ENCODE measurements at regions not wholly inside any gene's neighbourhood (a gene's known extent, or its start where the extent isn't known, plus 50 kb on each side); places are given as distances from the start of the nearest gene placed in this dataset.

- no peak overlapping the region for H3K4me3 ChIP-seq (ENCODE audit: low read depth, low read length)
- peak; percentile 34 for DNase-seq (ENCODE audit: low read depth)
- no peak for TF ChIP-seq CTCF (IDR thresholded peaks at IDR 0.05; ENCODE audit: insufficient read depth, low read depth, low read length, missing control alignments)
Observed at GRCh38 chr3:189395825-189396224, 224.1 kb downstream of the TPRG1 start.

- DNase-seq (ENCODE audit: low read depth), result no peak
- H3K4me3 ChIP-seq (ENCODE audit: low read depth, low read length), result no peak overlapping the region
- no peak for TF ChIP-seq CTCF (IDR thresholded peaks at IDR 0.05; ENCODE audit: insufficient read depth, low read depth, low read length, missing control alignments)
Observed at GRCh38 chr3:189398656-189399055, 226.9 kb downstream of the TPRG1 start.

GRCh38 chr3:189401196-189401595 lies 229.4 kb downstream of the TPRG1 start:
- no peak for DNase-seq (ENCODE audit: low read depth)
- no peak overlapping the region for H3K4me3 ChIP-seq (ENCODE audit: low read depth, low read length)
- TF ChIP-seq CTCF (IDR thresholded peaks at IDR 0.05; ENCODE audit: insufficient read depth, low read depth, low read length, missing control alignments), result no peak

- no peak for TF ChIP-seq CTCF (IDR thresholded peaks at IDR 0.05; ENCODE audit: insufficient read depth, low read depth, low read length, missing control alignments)
- no peak overlapping the region for H3K4me3 ChIP-seq (ENCODE audit: low read depth, low read length)
- DNase-seq (ENCODE audit: low read depth), result no peak
Observed at GRCh38 chr3:189403194-189403593, 228.0 kb upstream of the TP63 start.

GRCh38 chr3:189404024-189404423 lies 227.2 kb upstream of the TP63 start:
- DNase-seq (ENCODE audit: low read depth), result no peak
- no peak overlapping the region for H3K4me3 ChIP-seq (ENCODE audit: low read depth, low read length)
- TF ChIP-seq CTCF (IDR thresholded peaks at IDR 0.05; ENCODE audit: insufficient read depth, low read depth, low read length, missing control alignments), result no peak

- no peak for TF ChIP-seq CTCF (IDR thresholded peaks at IDR 0.05; ENCODE audit: insufficient read depth, low read depth, low read length, missing control alignments)
- no peak overlapping the region for H3K4me3 ChIP-seq (ENCODE audit: low read depth, low read length)
- peak; percentile 65 for DNase-seq (ENCODE audit: low read depth)
Observed at GRCh38 chr3:189404797-189405484, 226.2 kb upstream of the TP63 start.

GRCh38 chr3:189406148-189406547 lies 225.0 kb upstream of the TP63 start:
- H3K4me3 ChIP-seq (ENCODE audit: low read depth, low read length), result no peak overlapping the region
- DNase-seq (ENCODE audit: low read depth), result no peak
- no peak for TF ChIP-seq CTCF (IDR thresholded peaks at IDR 0.05; ENCODE audit: insufficient read depth, low read depth, low read length, missing control alignments)
